SK-N-SH (cell line): ENCODE measurements at regions not wholly inside any gene's neighbourhood (a gene's known extent, or its start where the extent isn't known, plus 50 kb on each side); places are given as distances from the start of the nearest gene placed in this dataset.

Experiments
- CTCF ChIP-seq: fragments of 200-600 bp; sonication (generic); IDR thresholded peaks from 2 replicates; pipeline ENCODE4 v1.6.1; 2017; ENCODE audit warnings: antibody characterized with exemption, mild to moderate bottlenecking, moderate library complexity
- ELF1 ChIP-seq: IDR thresholded peaks from 2 replicates; pipeline ENCODE4 v1.4.0; 2012
- GABPA ChIP-seq: IDR thresholded peaks from 2 replicates; pipeline ENCODE4 v1.4.0; 2012; ENCODE audit warnings: low read depth, mild to moderate bottlenecking
- POLR2AphosphoS5 ChIP-seq: IDR thresholded peaks from 2 replicates; pipeline ENCODE4 v1.6.1; 2012; ENCODE audit warnings: low read depth, low read length
- ZBTB33 ChIP-seq: IDR thresholded peaks from 2 replicates; pipeline ENCODE4 v1.4.0; 2012; ENCODE audit warnings: low read depth, borderline replicate concordance

GRCh38 chr3:59235634-59236012, 185.8 kb upstream of the CFAP20DC start:
- no peak for TF ChIP-seq CTCF
- TF ChIP-seq GABPA: no peak
- no peak for TF ChIP-seq ZBTB33
- TF ChIP-seq POLR2AphosphoS5: no peak
- TF ChIP-seq ELF1: no peak
